Peyer's patch (tissue), 4 donors: ENCODE measurements at regions not wholly inside any gene's neighbourhood (a gene's known extent, or its start where the extent isn't known, plus 50 kb on each side); places are given as distances from the start of the nearest gene placed in this dataset.

ENCODE experiments used
- POLR2A ChIP-seq, 2 donors: fragments of 450-650 bp; IDR thresholded peaks; one replicate each; pipeline ENCODE4 v1.5.1; 2017; ENCODE audit warnings: antibody characterized with exemption in 2 of 2, mild to moderate bottlenecking in 2 of 2, moderate library complexity in 2 of 2
- TF ChIP-seq, protein P1 (sequence below), 6 experiments: fragments of 450-650 bp in 4 of 6; fragments of 200-600 bp in 2 of 6; sonication (generic) in 1 of 6; IDR thresholded peaks; one replicate each; pipeline ENCODE4 v1.5.1; 2017 to 2019; ENCODE audit warnings: antibody characterized with exemption in 6 of 6, mild to moderate bottlenecking in 3 of 6, moderate library complexity in 1 of 6

GRCh38 chr5:66511491-66511890, 84.7 kb upstream of the MAST4 start:
- TF ChIP-seq, protein P1, sequence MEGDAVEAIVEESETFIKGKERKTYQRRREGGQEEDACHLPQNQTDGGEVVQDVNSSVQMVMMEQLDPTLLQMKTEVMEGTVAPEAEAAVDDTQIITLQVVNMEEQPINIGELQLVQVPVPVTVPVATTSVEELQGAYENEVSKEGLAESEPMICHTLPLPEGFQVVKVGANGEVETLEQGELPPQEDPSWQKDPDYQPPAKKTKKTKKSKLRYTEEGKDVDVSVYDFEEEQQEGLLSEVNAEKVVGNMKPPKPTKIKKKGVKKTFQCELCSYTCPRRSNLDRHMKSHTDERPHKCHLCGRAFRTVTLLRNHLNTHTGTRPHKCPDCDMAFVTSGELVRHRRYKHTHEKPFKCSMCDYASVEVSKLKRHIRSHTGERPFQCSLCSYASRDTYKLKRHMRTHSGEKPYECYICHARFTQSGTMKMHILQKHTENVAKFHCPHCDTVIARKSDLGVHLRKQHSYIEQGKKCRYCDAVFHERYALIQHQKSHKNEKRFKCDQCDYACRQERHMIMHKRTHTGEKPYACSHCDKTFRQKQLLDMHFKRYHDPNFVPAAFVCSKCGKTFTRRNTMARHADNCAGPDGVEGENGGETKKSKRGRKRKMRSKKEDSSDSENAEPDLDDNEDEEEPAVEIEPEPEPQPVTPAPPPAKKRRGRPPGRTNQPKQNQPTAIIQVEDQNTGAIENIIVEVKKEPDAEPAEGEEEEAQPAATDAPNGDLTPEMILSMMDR (IDR thresholded peaks at IDR 0.05), result no peak
- TF ChIP-seq POLR2A (IDR thresholded peaks at IDR 0.05), result no peak
